RCC 7860 (cell line): ENCODE measurements at regions not wholly inside any gene's neighbourhood (a gene's known extent, or its start where the extent isn't known, plus 50 kb on each side); places are given as distances from the start of the nearest gene placed in this dataset.

Source experiments
- DNase-seq: peaks from one replicate; pipeline ENCODE4 v3.0.0-alpha.2; 2015; ENCODE audit warnings: low spot score
- FAIRE-seq: peaks from 2 replicates; lab custom pipeline; 2012; peaks lifted over from hg19 to GRCh38; lab: Jason Lieb, UNC

GRCh38 chr15:61420546-61420945, 191.4 kb upstream of the RORA start:
- DNase-seq: no peak
- FAIRE-seq: no peak

DNA sequence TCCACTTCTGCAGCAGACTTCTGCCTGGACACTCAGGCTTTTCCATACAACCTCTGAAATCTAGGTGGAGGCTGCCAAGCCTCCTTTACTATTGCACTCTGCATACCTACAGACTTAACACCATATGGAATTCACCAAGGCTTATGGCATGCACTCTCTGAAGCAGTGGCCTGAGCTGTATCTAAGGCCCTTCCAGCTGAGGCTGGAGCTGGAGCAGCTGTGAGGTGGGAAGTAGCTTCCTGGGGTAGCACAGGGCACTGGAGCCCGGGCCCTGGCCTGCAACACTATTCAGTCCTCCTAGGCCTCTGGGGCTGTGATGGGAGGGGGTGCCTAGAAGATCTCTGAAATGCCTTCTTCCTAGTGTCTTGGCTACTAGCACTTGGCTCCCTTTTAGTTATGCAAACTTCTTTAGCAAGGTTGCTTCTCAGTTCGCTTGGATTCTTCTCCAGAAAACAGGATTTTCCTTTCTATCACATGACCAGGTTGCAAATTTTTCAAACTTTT, 186.6 kb upstream of the RORA start:
- FAIRE-seq (no peak), DNase-seq (no peak)

GRCh38 chr15:61411902-61412510, 182.9 kb upstream of the RORA start:
- FAIRE-seq: no peak
- DNase-seq: no peak

DNA sequence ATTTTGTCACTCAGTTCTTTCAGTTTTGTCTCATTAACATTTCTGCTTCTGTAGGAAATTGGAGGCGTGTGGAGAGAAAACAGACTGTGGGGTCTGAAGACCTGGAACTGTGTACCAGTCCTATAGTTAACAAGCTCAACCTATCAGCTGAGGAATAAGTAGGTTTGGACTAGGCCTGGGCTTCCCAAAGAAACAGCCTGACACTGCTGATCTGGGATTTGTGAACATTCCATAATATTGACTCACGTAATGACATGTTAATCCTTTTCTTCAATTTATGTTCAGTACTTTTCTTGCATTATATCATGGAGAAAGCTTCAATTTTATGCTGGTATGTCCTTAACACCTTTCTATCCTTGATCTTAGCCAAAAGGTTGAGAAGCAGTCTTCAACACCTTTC, 181.6 kb upstream of the RORA start:
- DNase-seq (no peak), FAIRE-seq (no peak)

DNA sequence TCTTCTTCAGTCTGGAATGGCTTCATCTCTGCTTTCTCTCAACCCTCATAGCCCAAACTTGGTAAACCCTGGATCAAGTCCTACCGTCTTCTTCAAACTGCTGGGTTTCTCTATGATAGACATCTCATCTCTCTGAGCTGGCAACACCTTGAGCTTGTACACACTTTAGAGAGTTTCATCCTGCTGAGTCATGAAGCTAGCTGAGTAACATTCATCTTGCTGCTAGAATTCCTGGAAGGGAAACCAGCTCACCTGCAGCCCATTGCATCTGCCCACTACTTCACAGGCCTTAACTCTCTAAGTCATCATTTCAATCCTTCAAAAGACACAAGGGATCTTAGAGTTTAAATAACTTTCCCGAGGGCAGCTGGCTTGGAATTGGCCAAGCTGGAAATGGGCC, 175.5 kb upstream of the RORA start:
- DNase-seq: no peak
- FAIRE-seq: no peak

DNA sequence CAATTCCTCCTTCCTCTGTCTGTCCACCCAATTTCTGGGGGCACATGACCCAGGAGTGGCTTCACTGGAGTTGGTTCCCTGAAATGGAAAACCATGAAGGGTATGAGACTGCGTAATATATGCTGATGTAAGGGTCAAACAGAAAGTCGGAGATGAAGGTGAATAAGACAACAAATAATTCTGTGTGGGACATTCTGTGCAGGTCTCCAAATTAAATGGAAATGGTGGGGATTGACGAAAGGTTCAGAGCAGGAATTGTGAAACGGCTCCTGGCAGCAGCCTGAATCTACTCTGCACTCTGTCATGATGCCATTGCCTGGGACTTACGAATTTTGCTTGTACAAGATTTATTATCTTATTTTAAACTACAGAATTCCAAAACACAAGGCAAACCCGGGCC, 174.8 kb upstream of the RORA start:
- DNase-seq: no peak

DNA sequence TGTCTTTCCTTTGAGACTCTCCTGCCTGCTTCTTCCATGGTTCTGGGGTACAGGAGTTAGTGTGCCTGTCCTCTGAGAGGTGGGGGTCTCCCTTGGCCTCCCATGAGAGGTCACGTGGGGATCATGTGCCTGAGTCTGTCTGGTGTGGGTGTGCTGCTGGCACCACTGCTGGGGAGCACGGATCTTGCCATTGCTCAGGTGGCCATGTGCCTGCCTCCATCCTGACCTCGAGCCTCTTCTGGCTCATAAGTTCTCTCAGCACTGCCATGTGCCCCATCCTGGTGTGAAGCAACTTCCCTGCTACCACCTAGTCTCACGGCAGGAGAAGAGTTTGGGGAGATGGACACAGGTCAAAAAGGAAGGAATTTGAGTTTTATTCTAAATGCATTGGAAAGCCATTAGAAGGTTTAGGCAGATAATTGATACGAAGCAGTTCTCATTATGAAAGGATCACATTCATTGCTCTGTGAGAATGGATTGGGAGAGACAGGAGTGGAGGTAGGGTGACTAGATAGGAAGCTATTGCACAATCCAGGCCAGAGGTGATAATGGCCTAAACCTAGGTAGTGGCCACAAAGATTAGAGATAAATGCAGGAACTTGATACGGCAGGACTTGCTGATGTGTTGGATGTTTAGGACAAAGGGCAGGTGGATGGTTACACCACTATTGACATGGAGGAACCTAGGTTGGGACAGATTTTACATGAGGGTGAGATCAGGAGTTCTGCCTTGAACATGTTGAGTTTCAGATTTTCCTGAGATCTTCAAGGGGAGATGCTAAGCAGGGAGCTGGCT, 173.0 kb upstream of the RORA start:
- no peak for DNase-seq
- FAIRE-seq: no peak

More for the DNA sequence above, 174.8 kb upstream of the RORA start:
- FAIRE-seq: no peak

GRCh38 chr15:61398310-61398709, 169.2 kb upstream of the RORA start:
- DNase-seq: no peak
- no peak for FAIRE-seq

DNA sequence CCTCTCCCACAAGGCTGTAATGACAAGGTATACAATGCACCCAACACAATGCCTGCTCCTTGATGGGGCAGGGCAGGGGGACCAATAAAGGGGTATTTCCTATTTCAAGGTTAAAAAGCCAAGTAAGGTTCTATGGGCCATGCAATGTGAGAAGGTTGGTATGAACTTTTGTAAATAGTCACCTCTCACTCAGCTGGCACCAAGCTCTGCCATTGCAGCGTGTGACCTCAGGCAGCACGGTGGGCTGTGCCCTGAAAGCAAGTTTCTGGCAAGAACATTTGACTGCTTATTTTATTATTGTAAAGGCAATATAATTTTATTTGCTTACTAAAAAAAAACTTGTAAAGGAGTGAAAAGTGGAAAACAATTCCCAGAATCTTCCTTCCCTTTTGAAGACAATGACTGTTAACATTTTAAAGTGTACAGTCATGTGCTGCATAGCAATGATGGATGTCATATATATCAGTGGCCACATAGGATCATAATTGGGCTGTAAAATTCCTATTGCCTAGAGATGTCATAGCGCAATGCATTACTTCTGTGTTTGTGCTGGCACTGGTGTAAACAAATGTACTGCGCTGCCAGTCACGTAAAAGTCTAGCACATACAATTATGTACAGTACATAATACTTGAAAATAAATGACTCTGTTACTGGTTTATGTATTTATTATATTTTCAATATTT, 167.3 kb upstream of the RORA start:
- FAIRE-seq: no peak
- DNase-seq: no peak

DNA sequence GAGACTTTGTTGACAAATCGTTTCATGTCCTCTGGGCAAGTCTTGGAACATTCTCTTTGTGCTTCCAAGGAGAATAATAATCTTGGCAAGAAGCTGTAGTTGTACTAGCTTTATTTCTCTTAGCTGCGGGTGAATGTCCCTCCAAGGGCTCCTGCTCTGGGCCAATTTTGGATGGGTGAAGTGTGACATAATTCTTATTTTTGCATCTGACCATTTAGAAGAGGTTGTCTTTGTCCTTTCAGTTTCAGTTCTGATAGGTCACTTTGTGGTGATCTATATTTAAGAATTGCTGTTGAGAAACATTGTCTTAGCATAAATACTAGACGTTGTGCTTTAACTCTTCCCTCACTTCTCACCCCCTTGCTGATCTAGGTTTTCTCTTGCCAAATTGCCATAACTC, 164.8 kb upstream of the RORA start:
- FAIRE-seq: no peak

GRCh38 chr15:61393524-61393923, 164.4 kb upstream of the RORA start:
- no peak for FAIRE-seq
- no peak for DNase-seq

More for the DNA sequence above, 164.8 kb upstream of the RORA start:
- DNase-seq: no peak

GRCh38 chr15:61390138-61390537, 161.0 kb upstream of the RORA start:
- FAIRE-seq (no peak), DNase-seq (no peak)

GRCh38 chr15:61389334-61390028, 160.4 kb upstream of the RORA start:
- no peak for FAIRE-seq
- DNase-seq: no peak

DNA sequence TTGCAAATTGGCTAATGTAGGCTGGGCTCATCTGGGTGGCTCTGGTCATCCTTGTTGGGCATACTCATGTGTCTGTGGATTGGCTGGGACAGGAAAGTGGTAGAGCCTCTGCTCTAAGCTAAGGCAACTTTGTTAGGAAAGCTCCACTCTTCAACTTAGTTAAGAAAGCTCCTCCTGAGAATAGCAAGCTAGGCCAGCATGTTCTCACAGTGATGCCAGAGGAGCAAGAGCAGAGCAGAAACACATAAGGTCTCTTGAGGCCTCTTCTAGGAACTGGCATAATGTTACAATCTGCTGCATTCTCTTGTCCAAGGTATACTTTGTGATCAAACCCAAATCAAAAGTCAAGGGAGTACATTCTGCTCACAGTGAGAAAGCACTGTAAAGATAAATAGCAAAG, 158.6 kb upstream of the RORA start:
- no peak for DNase-seq
- no peak for FAIRE-seq

DNA sequence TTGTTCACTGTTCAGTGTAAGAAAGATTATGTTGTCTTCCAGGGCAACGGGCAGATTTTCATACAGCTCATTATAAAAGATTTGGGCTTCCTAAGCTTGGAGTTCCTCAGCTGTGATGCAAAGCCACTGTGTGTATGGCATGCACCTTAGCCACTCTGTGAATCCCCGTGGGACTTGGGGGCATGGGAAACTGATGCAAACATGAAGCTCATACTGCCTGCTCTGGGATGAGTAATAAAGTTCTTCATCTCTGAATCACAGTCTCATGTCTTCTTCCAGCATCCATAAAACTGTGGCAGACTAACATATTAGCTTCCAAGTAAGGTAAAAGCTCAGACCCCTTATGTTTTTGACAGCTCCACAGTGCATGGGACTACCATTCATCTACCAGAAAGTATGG, 154.3 kb upstream of the RORA start:
- DNase-seq: no peak

GRCh38 chr15:61382927-61383326, 153.8 kb upstream of the RORA start:
- FAIRE-seq (no peak), DNase-seq (no peak)

More for the DNA sequence above, 154.3 kb upstream of the RORA start:
- no peak for FAIRE-seq

DNA sequence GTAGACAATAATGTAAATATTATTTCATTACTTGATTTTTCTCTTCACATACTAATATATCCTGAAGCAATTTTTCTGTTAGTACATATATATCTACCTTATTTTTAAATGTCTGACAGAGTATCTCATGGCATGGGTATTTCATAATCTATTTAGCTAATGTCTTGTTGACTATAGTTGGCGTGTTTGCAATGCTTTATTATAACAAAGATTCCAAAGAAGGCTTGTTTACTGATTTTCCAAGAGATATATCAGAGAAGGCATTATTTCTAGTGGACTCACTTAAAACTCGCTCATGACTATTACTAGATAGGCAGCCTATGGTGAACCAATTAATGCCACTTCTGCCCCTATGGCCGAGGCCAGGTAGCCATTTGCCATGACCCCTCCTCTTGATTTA, 152.4 kb upstream of the RORA start:
- no peak for DNase-seq
- no peak for FAIRE-seq

DNA sequence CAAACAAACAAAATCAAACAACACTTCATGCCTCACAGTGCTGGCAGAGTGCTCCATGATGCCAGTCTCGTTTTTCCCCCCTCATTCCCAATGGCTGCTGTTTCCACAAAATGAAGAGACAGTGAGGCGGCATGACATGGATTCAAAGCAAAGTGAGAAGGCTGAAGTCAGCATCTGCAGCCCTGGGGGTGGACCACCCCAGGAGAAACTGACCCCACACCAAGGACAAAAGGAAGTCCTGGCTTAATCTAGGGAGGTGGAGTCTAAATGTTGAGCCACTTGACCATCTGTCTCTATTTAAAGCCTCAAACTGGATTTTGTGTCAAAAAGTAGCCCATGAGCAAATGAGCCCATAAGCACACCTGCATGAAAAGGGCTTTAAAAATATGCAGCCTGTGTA, 151.2 kb upstream of the RORA start:
- FAIRE-seq: no peak
- no peak for DNase-seq

GRCh38 chr15:61379005-61379404, 149.9 kb upstream of the RORA start:
- DNase-seq (no peak), FAIRE-seq (no peak)

- DNase-seq: no peak
- no peak for FAIRE-seq
Observed at GRCh38 chr15:61376961-61377360, 147.9 kb upstream of the RORA start.

GRCh38 chr15:61376516-61376915, 147.4 kb upstream of the RORA start:
- FAIRE-seq: no peak
- no peak for DNase-seq
